Colonic mucosa (tissue), 4 donors: ENCODE measurements at regions not wholly inside any gene's neighbourhood (a gene's known extent, or its start where the extent isn't known, plus 50 kb on each side); places are given as distances from the start of the nearest gene placed in this dataset.

Source experiments
- DNase-seq: peaks from one replicate; pipeline ENCODE4 v3.0.0-alpha.2; 2020
- H3K27ac ChIP-seq: fragments of 200-600 bp; one replicate; pipeline ENCODE4 v1.8.0; 2021
- H3K27me3 ChIP-seq: fragments of 200-600 bp; one replicate; pipeline ENCODE4 v1.8.0; 2021
- H3K36me3 ChIP-seq: fragments of 200-600 bp; one replicate; pipeline ENCODE4 v1.8.0; 2021
- H3K4me1 ChIP-seq: fragments of 200-600 bp; one replicate; pipeline ENCODE4 v1.8.0; 2021; ENCODE audit warnings: mild to moderate bottlenecking
- H3K4me3 ChIP-seq: fragments of 200-600 bp; one replicate; pipeline ENCODE4 v1.8.0; 2021
- H3K9ac ChIP-seq, 2 donors: one replicate each; pipeline ENCODE4 v1.7.0; 2013; ENCODE audit warnings: control low read depth in 2 of 2, low read depth in 2 of 2, low read length in 2 of 2
- H3K9me3 ChIP-seq: fragments of 200-600 bp; one replicate; pipeline ENCODE4 v1.8.0; 2021
- intact Hi-C: fragments of 100-400 bp; cut with DNase I; formaldehyde crosslinking; loops from one replicate; pipeline ENCODE4 v1.14.1; 2022
- TF ChIP-seq, protein P1 (sequence below): fragments of 200-600 bp; IDR thresholded peaks from one replicate; pipeline ENCODE4 v1.8.0; 2022; ENCODE audit warnings: antibody characterized with exemption, mild to moderate bottlenecking
- donor health status: healthy.
- donor health status: DM: no; HTN: no; CAD: no.
- donor health status: DM: no; HTN: no; CAD: no.

DNA sequence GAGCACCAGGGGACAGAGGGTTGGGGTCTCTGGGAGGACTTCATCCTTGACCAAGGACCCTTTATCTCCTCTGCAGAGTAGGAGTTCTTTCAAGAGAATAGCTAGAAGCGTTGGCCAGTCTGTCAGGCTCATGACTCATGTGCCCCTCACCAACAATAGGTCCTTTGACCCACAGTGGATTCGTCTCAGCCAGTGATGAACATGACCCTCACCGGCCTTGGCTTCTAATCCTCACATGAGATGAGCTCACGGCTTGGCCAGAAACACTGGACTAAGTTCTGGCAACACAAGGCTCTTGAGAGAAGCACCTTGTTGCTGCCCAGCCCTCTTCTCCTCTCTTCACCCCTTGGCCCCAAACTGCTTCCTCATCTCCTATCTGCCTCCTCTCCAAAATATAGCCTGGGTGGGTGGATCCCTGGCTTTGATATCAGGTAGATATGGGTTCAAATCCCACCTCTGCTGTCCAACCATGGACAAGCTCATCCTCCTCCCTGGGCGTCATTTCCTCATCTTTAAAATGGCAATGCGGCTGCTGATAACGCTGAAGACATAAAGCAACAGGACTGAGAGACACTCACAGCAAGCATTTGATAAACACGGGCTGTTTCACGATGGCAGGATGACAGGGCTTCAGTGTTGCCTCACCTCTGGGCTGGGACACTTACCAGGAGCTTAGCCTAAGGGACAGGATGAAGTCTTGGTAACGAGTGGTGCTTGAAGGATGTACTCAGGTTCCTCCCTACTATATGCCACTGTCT lies 446.7 kb upstream of the PROK2 start:
- no peak overlapping the region for H3K9ac ChIP-seq
- no peak for DNase-seq
- H3K9me3 ChIP-seq, result no peaks in the 10 kb centered on the region
- TF ChIP-seq, protein P1, sequence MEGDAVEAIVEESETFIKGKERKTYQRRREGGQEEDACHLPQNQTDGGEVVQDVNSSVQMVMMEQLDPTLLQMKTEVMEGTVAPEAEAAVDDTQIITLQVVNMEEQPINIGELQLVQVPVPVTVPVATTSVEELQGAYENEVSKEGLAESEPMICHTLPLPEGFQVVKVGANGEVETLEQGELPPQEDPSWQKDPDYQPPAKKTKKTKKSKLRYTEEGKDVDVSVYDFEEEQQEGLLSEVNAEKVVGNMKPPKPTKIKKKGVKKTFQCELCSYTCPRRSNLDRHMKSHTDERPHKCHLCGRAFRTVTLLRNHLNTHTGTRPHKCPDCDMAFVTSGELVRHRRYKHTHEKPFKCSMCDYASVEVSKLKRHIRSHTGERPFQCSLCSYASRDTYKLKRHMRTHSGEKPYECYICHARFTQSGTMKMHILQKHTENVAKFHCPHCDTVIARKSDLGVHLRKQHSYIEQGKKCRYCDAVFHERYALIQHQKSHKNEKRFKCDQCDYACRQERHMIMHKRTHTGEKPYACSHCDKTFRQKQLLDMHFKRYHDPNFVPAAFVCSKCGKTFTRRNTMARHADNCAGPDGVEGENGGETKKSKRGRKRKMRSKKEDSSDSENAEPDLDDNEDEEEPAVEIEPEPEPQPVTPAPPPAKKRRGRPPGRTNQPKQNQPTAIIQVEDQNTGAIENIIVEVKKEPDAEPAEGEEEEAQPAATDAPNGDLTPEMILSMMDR, result no peak
- no peak overlapping the region for H3K27ac ChIP-seq
- H3K36me3 ChIP-seq, result no peaks in the 10 kb centered on the region
- H3K4me1 ChIP-seq, result no peaks in the 10 kb centered on the region
- no peaks in the 10 kb centered on the region for H3K27me3 ChIP-seq
- no peak overlapping the region for H3K4me3 ChIP-seq
- intact Hi-C loops, result no loop called here

DNA sequence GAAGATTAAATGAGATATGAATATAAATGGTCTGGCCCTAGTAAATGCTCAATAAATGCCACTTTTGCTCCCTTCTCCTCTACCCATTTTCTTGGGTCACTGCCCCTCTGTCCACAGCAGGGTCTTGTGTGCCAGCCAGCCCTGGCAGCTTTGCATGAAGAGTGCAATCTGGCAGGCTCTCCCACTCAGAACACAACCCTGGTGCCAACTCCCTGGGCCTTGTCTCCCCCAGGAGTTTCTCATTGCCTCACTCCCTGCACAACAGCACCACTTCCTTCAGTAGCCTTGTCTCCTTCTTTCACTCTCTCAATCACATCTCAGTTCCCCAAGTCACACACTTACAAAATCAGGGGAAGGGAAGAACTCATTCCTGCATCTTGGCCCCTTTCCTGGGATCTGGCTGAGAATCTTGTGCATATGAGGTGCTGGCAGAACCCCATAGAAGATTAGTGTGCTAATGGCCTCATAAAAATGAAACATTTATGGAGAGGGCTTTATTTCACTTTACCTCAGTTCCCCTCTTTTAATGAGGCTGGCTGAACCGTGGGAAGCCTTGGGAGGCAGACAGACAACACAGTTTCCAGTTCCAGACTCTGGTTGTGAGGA lies 445.9 kb upstream of the PROK2 start:
- TF ChIP-seq, protein P1, result no peak
- no peaks in the 10 kb centered on the region for H3K27me3 ChIP-seq
- no peak for DNase-seq
- no peak overlapping the region for H3K27ac ChIP-seq
- H3K4me1 ChIP-seq, result no peaks in the 10 kb centered on the region
- no peak overlapping the region for H3K4me3 ChIP-seq
- H3K9ac ChIP-seq, result no peak overlapping the region
- no peaks in the 10 kb centered on the region for H3K9me3 ChIP-seq
- intact Hi-C loops, result no loop called here
- H3K36me3 ChIP-seq, result no peaks in the 10 kb centered on the region

DNA sequence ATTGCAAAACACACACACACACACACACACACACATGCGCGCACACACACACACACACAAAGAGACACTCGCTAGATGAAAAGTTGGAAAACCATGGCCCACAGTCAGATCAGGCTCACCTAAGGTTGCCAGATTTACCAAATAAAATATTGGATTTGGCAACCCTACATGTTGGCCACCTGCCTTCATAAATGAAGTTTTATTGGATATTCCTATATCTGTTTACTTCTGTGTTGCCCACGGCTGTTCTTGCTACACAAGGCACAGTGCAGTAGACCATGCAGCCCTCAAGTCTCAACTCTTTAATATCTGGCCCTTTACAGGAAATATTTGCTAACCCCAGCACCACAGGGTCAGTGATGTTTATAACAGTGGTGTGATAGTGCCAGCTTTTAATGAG lies 445.0 kb upstream of the PROK2 start:
- TF ChIP-seq, protein P1, result no peak
- Histone ChIP-seq H3K27me3 (no peaks in the 10 kb centered on the region), H3K4me1 (no peaks in the 10 kb centered on the region), H3K36me3 (no peaks in the 10 kb centered on the region), H3K4me3 (no peak overlapping the region), H3K9ac (no peak overlapping the region), H3K9me3 (no peaks in the 10 kb centered on the region), H3K27ac (no peak overlapping the region)
- intact Hi-C loops, result no loop called here
- DNase-seq, result no peak

DNA sequence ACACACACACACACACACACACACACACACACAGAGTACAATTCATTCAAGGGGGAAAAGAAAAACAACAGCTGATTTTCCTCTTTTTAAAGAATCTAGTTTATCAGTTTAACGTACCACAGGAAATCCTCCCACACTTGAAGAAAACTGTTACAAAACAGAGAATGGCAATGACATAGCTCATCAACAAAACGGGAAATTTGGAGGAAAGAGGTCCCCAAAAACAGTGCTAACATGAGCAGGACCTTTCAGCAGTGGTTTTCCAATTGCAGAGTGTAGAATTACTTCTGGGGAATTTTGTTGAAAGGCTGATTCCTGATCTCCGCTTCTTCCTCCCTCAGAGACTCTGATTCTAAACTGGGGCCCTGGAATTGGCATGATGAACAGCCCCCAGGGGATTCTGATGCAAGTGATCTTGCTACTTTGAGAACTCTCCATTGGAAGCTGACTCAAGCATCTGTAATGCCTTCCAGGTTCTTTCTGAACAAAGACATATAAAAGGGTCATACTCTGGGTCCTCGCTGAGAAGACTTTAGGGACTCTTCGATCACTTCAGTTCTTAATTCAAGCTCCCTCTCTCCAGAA lies 442.6 kb upstream of the PROK2 start:
- H3K27ac ChIP-seq, result no peak overlapping the region
- intact Hi-C loops, result no loop called here
- H3K4me1 ChIP-seq, result no peaks in the 10 kb centered on the region
- DNase-seq, result no peak
- no peaks in the 10 kb centered on the region for H3K9me3 ChIP-seq
- TF ChIP-seq, protein P1, result no peak
- H3K9ac ChIP-seq, result no peak overlapping the region
- H3K27me3 ChIP-seq, result no peaks in the 10 kb centered on the region
- no peaks in the 10 kb centered on the region for H3K36me3 ChIP-seq
- H3K4me3 ChIP-seq, result no peak overlapping the region

- Histone ChIP-seq H3K27me3 (no peaks in the 10 kb centered on the region), H3K4me1 (no peaks in the 10 kb centered on the region), H3K27ac (no peak overlapping the region), H3K4me3 (no peak overlapping the region), H3K36me3 (no peaks in the 10 kb centered on the region), H3K9me3 (no peaks in the 10 kb centered on the region), H3K9ac (no peak overlapping the region)
- no peak for DNase-seq
- intact Hi-C loops, result no loop called here
- TF ChIP-seq, protein P1, result no peak
Observed at GRCh38 chr3:72224804-72225509, 440.0 kb upstream of the PROK2 start.
